Jurkat, Clone E6-1 (cell line): ENCODE measurements at regions not wholly inside any gene's neighbourhood (a gene's known extent, or its start where the extent isn't known, plus 50 kb on each side); places are given as distances from the start of the nearest gene placed in this dataset.
A peak's percentile ranks its signal among the peaks of the same experiment; 100 is the strongest.
"Not testable (repeated sequence)": the region's sequence is repeated elsewhere in the genome, so short reads cannot be mapped to it uniquely, and the experiment has no call there.

ENCODE experiments used
- DNase-seq: peaks from one replicate; pipeline ENCODE4 v3.0.0-alpha.2; 2011; ENCODE audit warnings: low read depth, low spot score
- H3K4me3 ChIP-seq: 2 replicates; pipeline ENCODE4 v1.5.1; 2011; ENCODE audit warnings: mild to moderate bottlenecking, low read length, control low read depth, moderate library complexity

GRCh38 chr18:29459972-29460371 lies 1283.0 kb upstream of the CDH2 start:
- H3K4me3 ChIP-seq = no peak overlapping the region
- DNase-seq = no peak

- peak; percentile 16 for DNase-seq
- no peak overlapping the region for H3K4me3 ChIP-seq
Measured at GRCh38 chr18:29457316-29457889, 1280.5 kb upstream of the CDH2 start.

GRCh38 chr18:29449424-29449823 lies 1272.5 kb upstream of the CDH2 start:
- DNase-seq = no peak
- no peak overlapping the region for H3K4me3 ChIP-seq

GRCh38 chr18:29439398-29439797 lies 1262.5 kb upstream of the CDH2 start:
- no peak overlapping the region for H3K4me3 ChIP-seq
- no peak for DNase-seq

GRCh38 chr18:29436459-29436858 lies 1259.5 kb upstream of the CDH2 start:
- no peak for DNase-seq

DNA sequence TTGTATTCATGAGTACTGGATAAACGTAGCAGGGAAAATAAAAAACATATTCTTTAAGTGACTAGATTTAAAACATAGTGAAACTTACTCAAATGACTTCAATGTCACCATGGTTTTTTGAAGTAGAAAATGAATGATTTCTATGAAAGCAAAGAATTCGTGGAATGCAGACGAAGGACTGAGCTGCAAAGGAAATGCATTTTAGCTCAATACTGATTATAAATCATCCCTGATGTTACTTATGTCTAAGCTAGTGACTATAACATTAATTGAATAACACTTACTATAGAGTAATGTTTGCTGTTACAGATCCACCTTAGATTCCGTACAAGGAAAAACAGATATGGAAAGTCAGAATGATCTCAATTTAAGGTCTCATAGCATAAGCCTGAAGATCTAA lies 1257.7 kb upstream of the CDH2 start:
- no peak overlapping the region for H3K4me3 ChIP-seq
- no peak for DNase-seq

More at GRCh38 chr18:29436459-29436858, 1259.5 kb upstream of the CDH2 start:
- no peak overlapping the region for H3K4me3 ChIP-seq

GRCh38 chr18:29430416-29430815 lies 1253.5 kb upstream of the CDH2 start:
- DNase-seq = no peak

DNA sequence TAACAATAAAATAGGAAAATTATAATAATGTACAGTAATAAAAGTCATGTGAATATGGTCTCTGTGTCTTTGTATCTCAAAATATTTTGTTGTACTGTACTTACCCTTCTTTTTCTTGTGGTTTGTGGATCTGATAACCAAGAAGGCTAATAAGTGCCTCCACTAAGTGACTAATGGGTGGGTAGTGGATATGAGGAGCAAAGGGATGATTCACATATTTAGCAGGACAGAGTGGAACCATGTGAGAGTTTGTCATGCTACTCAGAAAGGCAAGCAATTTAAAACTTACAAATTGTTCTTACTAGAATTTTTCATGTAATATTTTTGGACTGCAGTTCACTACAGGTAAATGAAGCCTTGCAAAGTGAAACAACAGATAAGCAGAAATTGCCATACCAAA lies 1241.2 kb upstream of the CDH2 start:
- no peak overlapping the region for H3K4me3 ChIP-seq
- DNase-seq = no peak

More at GRCh38 chr18:29430416-29430815, 1253.5 kb upstream of the CDH2 start:
- no peak overlapping the region for H3K4me3 ChIP-seq

DNA sequence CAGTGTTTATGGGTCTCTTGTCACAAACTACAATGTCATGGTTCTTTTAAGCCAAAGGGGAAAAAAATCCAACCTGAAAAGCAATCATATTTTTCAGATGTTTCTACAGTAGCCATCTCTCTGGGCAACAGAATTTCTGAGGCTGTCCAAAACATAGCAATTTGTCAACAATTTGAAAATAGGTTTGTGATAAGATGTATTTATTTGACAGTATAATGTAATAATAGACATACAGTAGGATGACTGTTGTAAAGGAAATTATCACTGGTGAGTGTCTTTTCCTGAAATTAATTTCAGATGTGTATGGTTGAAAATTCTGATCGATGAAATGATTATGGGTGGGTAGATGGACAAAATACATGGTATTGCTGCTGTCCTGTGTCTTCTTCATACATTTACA lies 1230.1 kb upstream of the CDH2 start:
- no peak overlapping the region for H3K4me3 ChIP-seq
- DNase-seq = no peak

GRCh38 chr18:29397536-29397935 lies 1220.6 kb upstream of the CDH2 start:
- H3K4me3 ChIP-seq = no peak overlapping the region
- DNase-seq = no peak

GRCh38 chr18:29383311-29384273 lies 1206.7 kb upstream of the CDH2 start:
- no peak overlapping the region for H3K4me3 ChIP-seq
- DNase-seq = no peak

- no peak for DNase-seq
- H3K4me3 ChIP-seq = no peak overlapping the region
Measured at GRCh38 chr18:29378651-29379136, 1201.8 kb upstream of the CDH2 start.

GRCh38 chr18:29377346-29377745 lies 1200.4 kb upstream of the CDH2 start:
- H3K4me3 ChIP-seq = no peak overlapping the region
- DNase-seq = no peak

DNA sequence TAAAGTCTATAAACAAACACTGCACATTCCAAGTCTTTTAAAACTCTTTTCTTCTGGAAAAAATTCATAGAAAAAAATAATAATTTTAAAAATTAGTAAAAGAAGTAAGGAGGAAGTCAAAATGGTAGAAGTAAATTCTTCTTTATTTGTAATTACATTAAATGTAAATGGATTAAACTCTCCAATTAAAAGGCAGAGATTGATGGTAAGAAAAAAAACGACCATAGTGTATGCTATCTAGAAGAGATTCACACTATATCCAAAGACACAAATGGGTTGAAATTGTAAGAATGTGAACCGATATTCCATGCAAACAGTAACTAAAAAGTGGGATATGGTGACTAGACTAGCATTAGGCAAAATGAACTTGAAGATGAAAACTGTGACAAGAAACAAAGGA lies 1196.1 kb upstream of the CDH2 start:
- DNase-seq = no peak
- no peak overlapping the region for H3K4me3 ChIP-seq

DNA sequence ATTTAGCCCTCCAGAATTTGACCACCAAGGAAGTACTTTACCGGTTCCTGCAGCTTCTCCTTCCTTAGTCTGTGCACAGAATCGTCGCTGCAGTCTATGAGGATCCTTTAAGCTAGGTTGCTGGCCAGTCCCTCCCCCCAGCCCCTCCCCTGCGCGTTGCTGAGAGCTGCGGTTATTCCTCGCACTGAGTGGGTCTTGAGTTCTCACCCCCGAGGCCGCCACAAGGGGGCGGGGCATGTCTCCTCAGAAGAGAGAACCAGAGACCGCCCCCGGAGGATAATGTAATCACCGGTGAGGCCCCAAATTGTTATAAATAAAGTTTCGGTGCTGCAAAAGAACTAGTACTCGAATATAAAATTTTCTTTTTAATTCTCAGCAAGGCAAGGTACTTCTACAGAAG lies 1184.9 kb upstream of the CDH2 start:
- no peak overlapping the region for H3K4me3 ChIP-seq
- DNase-seq = peak; percentile 12

DNA sequence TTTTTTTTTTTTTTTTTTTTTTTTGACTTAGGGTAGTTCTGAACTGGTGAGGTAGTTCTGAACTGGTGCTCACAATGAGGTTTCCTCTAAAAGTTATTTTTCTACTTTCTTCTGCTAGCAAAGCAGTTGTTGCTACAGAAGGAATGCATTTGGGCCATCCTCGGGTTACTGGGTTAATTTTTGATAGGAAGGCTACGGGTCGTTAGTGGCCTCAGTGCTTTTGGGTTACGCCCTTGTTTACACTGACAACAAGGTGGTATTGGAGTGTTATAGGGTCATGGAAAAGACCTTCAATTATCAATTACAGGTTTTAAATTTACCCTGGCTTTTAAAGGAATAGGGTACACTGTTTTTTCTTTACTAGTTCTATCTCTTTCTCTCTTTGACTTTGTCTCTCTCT lies 1183.7 kb upstream of the CDH2 start:
- not testable (repeated sequence) for DNase-seq, H3K4me3 ChIP-seq

- H3K4me3 ChIP-seq, DNase-seq: not testable (repeated sequence)
Measured at GRCh38 chr18:29359222-29359621, 1182.3 kb upstream of the CDH2 start.

DNA sequence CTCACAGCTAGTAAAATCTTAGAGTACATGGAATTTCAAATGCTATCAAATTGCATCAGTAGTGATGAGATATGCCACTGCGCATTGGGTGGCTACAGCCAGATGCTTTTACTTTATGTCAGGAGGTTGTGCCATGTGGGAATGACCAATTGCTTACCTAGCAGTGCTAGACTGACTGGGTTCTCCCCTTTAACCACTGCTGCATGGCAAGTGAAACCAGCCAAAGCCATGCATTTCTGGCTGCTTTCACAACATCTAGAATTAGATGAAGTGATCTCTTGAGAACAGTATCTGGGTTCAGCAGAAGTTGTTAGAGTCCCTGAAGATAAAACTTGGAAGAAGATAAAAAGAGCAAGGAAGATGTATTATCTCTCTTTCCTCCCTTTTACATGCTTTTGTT lies 1174.2 kb upstream of the CDH2 start:
- no peak overlapping the region for H3K4me3 ChIP-seq
- DNase-seq = no peak

DNA sequence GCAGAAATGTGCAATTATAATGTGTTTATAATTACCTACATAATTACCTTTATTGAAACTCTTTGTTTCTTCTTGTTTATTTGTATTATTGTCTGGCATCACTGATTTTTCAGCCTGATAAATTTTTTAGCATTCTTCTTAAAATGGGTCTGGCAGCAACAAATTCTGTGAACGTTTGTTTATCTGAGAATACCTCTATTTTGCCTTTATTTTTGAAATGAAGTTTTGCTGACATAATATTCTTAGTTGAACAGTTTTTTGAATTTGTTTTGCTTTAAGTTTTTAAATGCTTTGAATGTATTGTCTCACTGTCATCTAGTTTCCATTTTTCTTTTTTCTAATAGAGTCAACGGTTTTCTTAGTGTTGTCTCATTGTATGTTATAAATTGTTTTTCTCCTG lies 1152.0 kb upstream of the CDH2 start:
- DNase-seq = no peak

GRCh38 chr18:29326214-29326613 lies 1149.3 kb upstream of the CDH2 start:
- no peak for DNase-seq

More for the DNA sequence above, 1152.0 kb upstream of the CDH2 start:
- H3K4me3 ChIP-seq = no peak overlapping the region

More at GRCh38 chr18:29326214-29326613, 1149.3 kb upstream of the CDH2 start:
- H3K4me3 ChIP-seq = no peak overlapping the region
